Thoracic aorta (tissue), 2 donors: ENCODE measurements at regions not wholly inside any gene's neighbourhood (a gene's known extent, or its start where the extent isn't known, plus 50 kb on each side); places are given as distances from the start of the nearest gene placed in this dataset.

Experiments
- ATAC-seq: fragments of 150-250 bp; one replicate; pipeline ENCODE4 v1.8.0; 2017; ENCODE audit warnings: low read depth; ENCODE audit not compliant: insufficient number of reproducible peaks, low FRiP score
- DNase-seq: peaks from one replicate; pipeline ENCODE4 v3.0.0-alpha.2; 2020; ENCODE audit warnings: low spot score
- H3K27ac ChIP-seq, 2 donors: fragments of 200-600 bp; sonication (generic); 1 replicate in 1 of 2; 2 replicates in 1 of 2; pipeline ENCODE4 v1.5.1; 2016; ENCODE audit warnings: mild to moderate bottlenecking in 2 of 2, moderate library complexity in 2 of 2
- H3K27me3 ChIP-seq: fragments of 200-600 bp; sonication (generic); replicated peaks from 2 replicates; pipeline ENCODE4 v1.6.0; 2016; ENCODE audit warnings: mild to moderate bottlenecking; ENCODE audit not compliant: insufficient read depth
- H3K36me3 ChIP-seq: fragments of 200-600 bp; sonication (generic); one replicate; pipeline ENCODE4 v1.5.1; 2016
- H3K4me1 ChIP-seq, 2 donors: fragments of 200-600 bp; sonication (generic); 1 replicate in 1 of 2; 2 replicates in 1 of 2; pipeline versions ENCODE4 v1.5.1 to v1.6.0; 2016; ENCODE audit warnings: low read depth in 2 of 2, mild to moderate bottlenecking in 1 of 2; ENCODE audit not compliant: control insufficient read depth in 1 of 2
- H3K4me3 ChIP-seq: fragments of 200-600 bp; sonication (generic); 2 replicates; pipeline ENCODE4 v1.5.1; 2016; ENCODE audit warnings: mild to moderate bottlenecking
- H3K9me3 ChIP-seq: fragments of 200-600 bp; sonication (generic); 2 replicates; pipeline ENCODE4 v1.5.1; 2016
- CTCF ChIP-seq: fragments of 200-600 bp; sonication (generic); IDR thresholded peaks from one replicate; pipeline ENCODE4 v1.5.1; 2019; ENCODE audit warnings: antibody characterized with exemption

GRCh38 chr9:89732939-89733324 lies 128.1 kb downstream of the GADD45G start:
- Histone ChIP-seq H3K27me3 (no peaks in the 10 kb centered on the region), H3K36me3 (no peaks in the 10 kb centered on the region), H3K9me3 (no peaks in the 10 kb centered on the region), H3K4me1 (no peaks in the 10 kb centered on the region), H3K4me3 (no peak overlapping the region), H3K27ac (no peak overlapping the region)
- no peak for TF ChIP-seq CTCF
- DNase-seq = no peak
- ATAC-seq = no peak

- no peak overlapping the region for H3K4me3 ChIP-seq
- H3K4me1 ChIP-seq = no peaks in the 10 kb centered on the region
- no peaks in the 10 kb centered on the region for H3K9me3 ChIP-seq
- TF ChIP-seq CTCF = no peak
- no peak for ATAC-seq
- H3K36me3 ChIP-seq = no peaks in the 10 kb centered on the region
- H3K27ac ChIP-seq = no peak overlapping the region
- DNase-seq = no peak
- H3K27me3 ChIP-seq = no peaks in the 10 kb centered on the region
Observed at GRCh38 chr9:89734600-89735041, 129.8 kb downstream of the GADD45G start.

GRCh38 chr9:89738137-89738932 lies 133.5 kb downstream of the GADD45G start:
- no peaks in the 10 kb centered on the region for H3K9me3 ChIP-seq
- H3K4me1 ChIP-seq = no peaks in the 10 kb centered on the region
- DNase-seq (no peak), ATAC-seq (no peak)
- no peak overlapping the region for H3K4me3 ChIP-seq
- no peak for TF ChIP-seq CTCF
- no peak overlapping the region for H3K27ac ChIP-seq
- H3K27me3 ChIP-seq = no peaks in the 10 kb centered on the region
- no peaks in the 10 kb centered on the region for H3K36me3 ChIP-seq

GRCh38 chr9:89739511-89739910 lies 134.7 kb downstream of the GADD45G start:
- no peak for ATAC-seq

GRCh38 chr9:89739916-89740315 lies 135.1 kb downstream of the GADD45G start:
- no peaks in the 10 kb centered on the region for H3K27me3 ChIP-seq
- no peak for ATAC-seq

More at GRCh38 chr9:89739511-89739910, 134.7 kb downstream of the GADD45G start:
- Histone ChIP-seq H3K36me3 (no peaks in the 10 kb centered on the region), H3K4me3 (no peak overlapping the region), H3K27me3 (no peaks in the 10 kb centered on the region), H3K27ac (no peak overlapping the region), H3K4me1 (no peaks in the 10 kb centered on the region), H3K9me3 (no peaks in the 10 kb centered on the region)
- no peak for DNase-seq
- no peak for TF ChIP-seq CTCF

More at GRCh38 chr9:89739916-89740315, 135.1 kb downstream of the GADD45G start:
- no peaks in the 10 kb centered on the region for H3K4me1 ChIP-seq
- no peak for DNase-seq
- H3K9me3 ChIP-seq = peaks cover 2% of the 10 kb centered on the region
- H3K27ac ChIP-seq = no peak overlapping the region
- no peaks in the 10 kb centered on the region for H3K36me3 ChIP-seq
- no peak for TF ChIP-seq CTCF
- H3K4me3 ChIP-seq = no peak overlapping the region
